Body of pancreas (tissue), 4 donors: ENCODE measurements at regions not wholly inside any gene's neighbourhood (a gene's known extent, or its start where the extent isn't known, plus 50 kb on each side); places are given as distances from the start of the nearest gene placed in this dataset.

Source experiments
- POLR2A ChIP-seq, 3 donors: fragments of 450-650 bp; IDR thresholded peaks; one replicate each; pipeline ENCODE4 v1.6.1; 2016; ENCODE audit warnings: antibody characterized with exemption in 3 of 3, mild to moderate bottlenecking in 2 of 3
- TF ChIP-seq, protein P1 (sequence below), 7 experiments: fragments of 450-650 bp in 4 of 7; fragments of 200-600 bp in 3 of 7; sonication (generic) in 3 of 7; IDR thresholded peaks; one replicate each; pipeline ENCODE4 v1.5.1; 2016 to 2019; ENCODE audit warnings: antibody characterized with exemption in 7 of 7

DNA sequence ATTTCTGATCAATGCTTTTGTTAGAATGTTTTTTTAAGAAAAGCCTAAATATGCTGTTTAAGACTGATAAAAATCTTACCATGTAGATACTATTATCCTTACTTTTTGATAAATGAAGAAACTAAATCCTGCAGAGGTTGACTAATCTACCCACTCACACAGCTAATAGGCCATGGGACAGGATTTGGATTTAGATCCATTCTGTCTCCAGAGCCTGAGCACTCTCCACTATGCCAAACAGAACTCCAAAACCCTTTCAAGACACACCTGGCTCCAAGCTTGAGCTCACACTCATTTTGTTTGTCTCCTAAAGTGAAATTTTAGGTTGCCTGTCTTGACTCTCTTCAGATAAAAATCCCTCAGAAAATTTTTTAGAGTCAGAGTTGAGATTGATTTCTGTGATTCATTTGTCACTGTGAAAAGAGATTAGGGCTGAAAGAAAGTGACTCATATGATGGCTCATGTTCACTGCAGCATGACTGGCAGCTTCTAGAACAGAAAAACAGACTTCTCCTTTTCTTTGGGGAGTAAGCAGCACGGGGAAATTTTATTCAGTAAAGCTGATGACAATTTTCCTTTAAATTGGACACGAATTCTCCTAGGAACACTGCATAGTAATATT lies 132.3 kb upstream of the POT1 start:
- TF ChIP-seq, protein P1, sequence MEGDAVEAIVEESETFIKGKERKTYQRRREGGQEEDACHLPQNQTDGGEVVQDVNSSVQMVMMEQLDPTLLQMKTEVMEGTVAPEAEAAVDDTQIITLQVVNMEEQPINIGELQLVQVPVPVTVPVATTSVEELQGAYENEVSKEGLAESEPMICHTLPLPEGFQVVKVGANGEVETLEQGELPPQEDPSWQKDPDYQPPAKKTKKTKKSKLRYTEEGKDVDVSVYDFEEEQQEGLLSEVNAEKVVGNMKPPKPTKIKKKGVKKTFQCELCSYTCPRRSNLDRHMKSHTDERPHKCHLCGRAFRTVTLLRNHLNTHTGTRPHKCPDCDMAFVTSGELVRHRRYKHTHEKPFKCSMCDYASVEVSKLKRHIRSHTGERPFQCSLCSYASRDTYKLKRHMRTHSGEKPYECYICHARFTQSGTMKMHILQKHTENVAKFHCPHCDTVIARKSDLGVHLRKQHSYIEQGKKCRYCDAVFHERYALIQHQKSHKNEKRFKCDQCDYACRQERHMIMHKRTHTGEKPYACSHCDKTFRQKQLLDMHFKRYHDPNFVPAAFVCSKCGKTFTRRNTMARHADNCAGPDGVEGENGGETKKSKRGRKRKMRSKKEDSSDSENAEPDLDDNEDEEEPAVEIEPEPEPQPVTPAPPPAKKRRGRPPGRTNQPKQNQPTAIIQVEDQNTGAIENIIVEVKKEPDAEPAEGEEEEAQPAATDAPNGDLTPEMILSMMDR (IDR thresholded peaks at IDR 0.05), result no peak
- no peak for TF ChIP-seq POLR2A (IDR thresholded peaks at IDR 0.05)
